SK-N-SH (cell line): ENCODE measurements at regions not wholly inside any gene's neighbourhood (a gene's known extent, or its start where the extent isn't known, plus 50 kb on each side); places are given as distances from the start of the nearest gene placed in this dataset.

Source experiments
- CTCF ChIA-PET: fragments of 300-600, 350-600 bp; formaldehyde crosslinking; extraction: SDS; loops from one replicate; lab custom pipeline; 2021; lab: Yijun Ruan, JAX
- POLR2A ChIA-PET: fragments of 350-600 bp; sonication (Branson Sonifier 250); formaldehyde crosslinking; extraction: SDS; loops from one replicate; lab custom pipeline; 2020; ENCODE audit warnings: antibody characterized with exemption, inconsistent platforms; lab: Yijun Ruan, JAX
- DNase-seq: peaks from one replicate; pipeline ENCODE4 v3.0.0; 2012
- H2AFZ ChIP-seq: fragments of 200-600 bp; sonication (generic); 2 replicates; pipeline ENCODE4 v1.8.1; 2016; ENCODE audit warnings: antibody characterized with exemption, mild to moderate bottlenecking, low read depth
- H3F3A ChIP-seq: fragments of 200-600 bp; sonication (generic); replicated peaks from 2 replicates; pipeline ENCODE3; 2016; ENCODE audit warnings: antibody characterized with exemption, mild to moderate bottlenecking; ENCODE audit not compliant: insufficient read depth
- H3K27ac ChIP-seq, 2 experiments: fragments of 200-500 bp in 1 of 2; fragments of 200-600 bp in 1 of 2; sonication (Bioruptor generic) in 1 of 2; sonication (generic), shearing (Covaris generic) in 1 of 2; 2 replicates each; pipeline versions ENCODE4 v1.5.1 to v1.6.1; 2014 to 2016; ENCODE audit warnings: low read depth in 2 of 2, inconsistent platforms in 1 of 2, low read length in 1 of 2, mild to moderate bottlenecking in 1 of 2, mixed read lengths in 1 of 2
- H3K27me3 ChIP-seq: fragments of 200-600 bp; sonication (generic), shearing (Covaris generic); 2 replicates; pipeline ENCODE4 v1.6.1; 2016; ENCODE audit warnings: mixed run types; ENCODE audit not compliant: insufficient read depth
- H3K36me3 ChIP-seq, 2 experiments: fragments of 200-500 bp in 1 of 2; fragments of 200-600 bp in 1 of 2; sonication (Bioruptor generic) in 1 of 2; sonication (generic) in 1 of 2; replicated peaks in 1 of 2; 2 replicates each; pipeline versions ENCODE3 to v1.5.1; 2014 to 2016; ENCODE audit warnings: low read length in 1 of 2, mild to moderate bottlenecking in 1 of 2; ENCODE audit not compliant: insufficient read depth in 2 of 2, control insufficient read depth in 1 of 2
- H3K4me1 ChIP-seq, 2 experiments: fragments of 200-500 bp in 1 of 2; fragments of 200-600 bp in 1 of 2; sonication (Bioruptor generic) in 1 of 2; sonication (generic), shearing (Covaris generic) in 1 of 2; 2 replicates each; pipeline versions ENCODE4 v1.5.1 to v1.6.1; 2014 to 2016; ENCODE audit warnings: low read depth in 1 of 2, low read length in 1 of 2, mixed run types in 1 of 2; ENCODE audit not compliant: insufficient read depth in 2 of 2, control insufficient read depth in 1 of 2
- H3K4me2 ChIP-seq: fragments of 200-600 bp; sonication (generic), shearing (Covaris generic); 2 replicates; pipeline ENCODE4 v1.6.1; 2017; ENCODE audit warnings: mixed run types
- H3K4me3 ChIP-seq, 2 experiments: fragments of 200-500 bp in 1 of 2; fragments of 200-600 bp in 1 of 2; sonication (Bioruptor generic) in 1 of 2; sonication (generic), shearing (Covaris generic) in 1 of 2; 2 replicates each; pipeline versions ENCODE4 v1.5.1 to v1.8.1; 2014 to 2016; ENCODE audit warnings: low read depth in 2 of 2, inconsistent platforms in 1 of 2, low read length in 1 of 2, mild to moderate bottlenecking in 1 of 2, mixed read lengths in 1 of 2, moderate library complexity in 1 of 2
- H3K79me2 ChIP-seq: fragments of 200-600 bp; sonication (generic); 2 replicates; pipeline ENCODE4 v1.8.1; 2017; ENCODE audit warnings: mild to moderate bottlenecking; ENCODE audit not compliant: insufficient read depth
- H3K9ac ChIP-seq: fragments of 200-600 bp; sonication (generic); 2 replicates; pipeline ENCODE4 v1.6.1; 2017; ENCODE audit warnings: mixed run types
- H3K9me2 ChIP-seq: fragments of 200-600 bp; sonication (generic); 2 replicates; pipeline ENCODE4 v1.6.1; 2017; ENCODE audit warnings: mixed run types
- H3K9me3 ChIP-seq: fragments of 200-600 bp; sonication (generic); 2 replicates; pipeline ENCODE4 v1.6.1; 2017; ENCODE audit warnings: mixed run types, mild to moderate bottlenecking, moderate library complexity
- H4K20me1 ChIP-seq: fragments of 200-600 bp; sonication (generic); 2 replicates; pipeline ENCODE4 v1.6.1; 2017; ENCODE audit warnings: mild to moderate bottlenecking, mixed run types; ENCODE audit not compliant: insufficient read depth
- EP300 ChIP-seq, 2 experiments: IDR thresholded peaks; 2 replicates each; pipeline versions ENCODE4 v1.4.0 to v1.6.1; 2012; ENCODE audit warnings: borderline replicate concordance in 1 of 2, low read depth in 1 of 2, low read length in 1 of 2
- POLR2AphosphoS5 ChIP-seq: IDR thresholded peaks from 2 replicates; pipeline ENCODE4 v1.6.1; 2012; ENCODE audit warnings: low read depth, low read length
- RXRA ChIP-seq: IDR thresholded peaks from 2 replicates; pipeline ENCODE4 v1.4.0; 2012; ENCODE audit warnings: low read depth, mild to moderate bottlenecking, borderline replicate concordance
- SMC3 ChIP-seq: IDR thresholded peaks from 2 replicates; pipeline ENCODE4 v1.6.1; 2012; ENCODE audit warnings: low read depth, low read length, improper control_type of control experiment
- TAF1 ChIP-seq: IDR thresholded peaks from 2 replicates; pipeline ENCODE4 v1.6.1; 2012; ENCODE audit warnings: low read depth, mild to moderate bottlenecking, low read length, moderate library complexity, borderline replicate concordance
- TEAD4 ChIP-seq: IDR thresholded peaks from 2 replicates; pipeline ENCODE4 v1.4.0; 2012; ENCODE audit warnings: mild to moderate bottlenecking, borderline replicate concordance; ENCODE audit not compliant: insufficient read depth
- WGBS: methylation state at CpG from one replicate; pipeline ENCODE4 v1.1.6; 2017; ENCODE audit warnings: low lambda C conversion rate; 5-methylcytosine and 5-hydroxymethylcytosine counted together
- TF ChIP-seq, protein P1 (sequence below): fragments of 150-350 bp; IDR thresholded peaks from 2 replicates; pipeline ENCODE4 v1.6.1; 2017; ENCODE audit warnings: antibody characterized with exemption, low read length, low read depth, borderline replicate concordance
- TF ChIP-seq, protein P2 (sequence below): IDR thresholded peaks from 2 replicates; pipeline ENCODE4 v1.4.0; 2012; ENCODE audit warnings: low read depth
- TF ChIP-seq, protein P3 (sequence below): fragments of 150-350 bp; IDR thresholded peaks from 2 replicates; pipeline ENCODE4 v1.6.1; 2016; ENCODE audit warnings: mild to moderate bottlenecking, low read depth, low read length
- TF ChIP-seq, protein P4 (sequence below): fragments of 200-600 bp; sonication (generic); IDR thresholded peaks from 2 replicates; pipeline ENCODE4 v1.6.1; 2017; ENCODE audit warnings: antibody characterized with exemption, mild to moderate bottlenecking, moderate library complexity

DNA sequence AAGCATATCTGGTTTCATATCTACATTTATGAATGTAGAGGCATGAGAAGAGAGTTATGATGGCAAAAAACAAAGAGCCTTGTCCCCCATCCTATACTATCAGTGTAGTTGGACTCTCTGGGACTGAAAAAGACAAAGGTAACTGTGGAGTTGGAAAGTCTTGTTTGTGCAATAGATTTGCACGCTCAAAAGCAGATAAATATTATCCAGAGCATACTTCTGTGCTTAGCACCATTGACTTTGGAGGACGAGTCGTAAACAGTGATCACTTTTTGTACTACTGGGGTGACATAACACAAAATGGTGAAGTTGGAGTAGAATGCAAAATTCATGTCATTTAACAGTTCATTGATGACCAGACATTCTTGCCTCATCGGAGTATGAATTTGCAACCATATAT, 85.2 kb upstream of the EGFR start:
- peak overlapping the region; percentile 96 for H2AFZ ChIP-seq
- POLR2A ChIA-PET = no interaction called here
- H3K27me3 ChIP-seq = no peaks in the 10 kb centered on the region
- CTCF ChIA-PET = interaction anchor here (1.1 to 2.3 kb wide), 2 partner anchors 13 to 321 kb away, joined by 4 to 16 read pairs; no protein-coding TSS in a partner anchor
- H3K36me3 ChIP-seq = no peaks in the 10 kb centered on the region
- H3K4me1 ChIP-seq = peaks cover 0 to 4% of the 10 kb centered on the region in 2 experiments; a peak in 1 of 4 replicates
- H3K27ac ChIP-seq = peak overlapping the region; percentile 49 to 81
- DNase-seq = no peak
- peak overlapping the region; percentile 52 to 64 for H3K4me3 ChIP-seq
- 89% methylated on average over 4 of the region's 4 CpGs for WGBS
- peak overlapping the region; percentile 52 for H3K9ac ChIP-seq
- peaks cover 33% of the 10 kb centered on the region for H3F3A ChIP-seq
- no peaks in the 10 kb centered on the region for H3K79me2 ChIP-seq
- H3K9me2 ChIP-seq = no peaks in the 10 kb centered on the region; the same call in 1 of the 2 replicates
- TF ChIP-seq TEAD4 = no peak
- 0 out of 2 replicates have a peak, but pooled peaks have one; percentile 1 for TF ChIP-seq SMC3
- H3K4me2 ChIP-seq = peak overlapping the region; percentile 78
- H4K20me1 ChIP-seq = no peaks in the 10 kb centered on the region
- H3K9me3 ChIP-seq = no peaks in the 10 kb centered on the region; the same call in 1 of the 2 replicates

DNA sequence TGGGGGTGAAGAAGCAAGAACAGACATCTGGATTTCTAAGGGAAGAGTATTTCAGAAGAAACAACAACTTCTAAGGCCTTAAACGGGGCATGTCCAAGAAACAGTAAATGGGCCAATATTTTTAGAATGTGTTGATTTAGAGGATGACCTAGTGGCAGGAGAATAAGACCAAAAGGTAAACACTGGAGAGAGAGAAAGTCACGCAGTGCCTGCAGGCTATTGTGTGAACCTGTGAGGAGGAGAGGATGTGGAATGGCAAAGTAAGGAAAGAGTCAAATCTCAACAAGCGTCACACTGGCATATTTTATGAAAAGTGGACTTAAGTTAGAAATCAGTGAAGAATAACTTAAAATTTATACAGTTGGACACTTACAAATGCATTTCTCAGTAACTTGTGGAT, 78.1 kb upstream of the EGFR start:
- WGBS = 90% methylated on average over 3 of the region's 3 CpGs

DNA sequence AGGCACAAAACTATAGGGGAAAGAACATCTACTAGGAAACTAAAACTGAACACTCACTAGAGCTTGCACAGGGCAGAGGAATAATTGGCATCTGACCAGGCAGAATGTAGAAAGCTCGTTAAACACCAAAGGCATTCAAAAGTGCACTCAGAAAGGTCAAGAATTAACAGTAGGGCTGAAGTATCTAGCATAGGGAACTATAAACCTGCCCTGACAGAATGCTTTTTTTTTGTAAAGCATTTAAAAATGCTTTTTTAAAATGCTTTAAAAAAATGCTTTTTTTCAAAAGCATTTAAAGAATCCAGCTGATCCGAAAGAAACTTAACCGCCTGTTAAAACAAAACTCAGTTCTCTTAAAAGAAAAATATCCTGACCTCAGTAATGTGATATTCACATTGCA, 74.6 kb upstream of the EGFR start:
- H3K9me2 ChIP-seq = no peaks in the 10 kb centered on the region
- no peaks in the 10 kb centered on the region for H3K36me3 ChIP-seq
- no peaks in the 10 kb centered on the region for H3K79me2 ChIP-seq
- no peak overlapping the region for H3K4me3 ChIP-seq
- H4K20me1 ChIP-seq = no peaks in the 10 kb centered on the region
- 79% methylated on average over 3 of the region's 3 CpGs for WGBS
- H2AFZ ChIP-seq = 0 out of 2 replicates have a peak overlapping the region, but pooled peaks have one; percentile 30
- no peaks in the 10 kb centered on the region for H3K9me3 ChIP-seq
- H3K27ac ChIP-seq = peak overlapping the region in 1 of 2 experiments; percentile 13; a peak in 1 of 4 replicates
- no peak overlapping the region for H3K9ac ChIP-seq
- no peaks in the 10 kb centered on the region for H3K27me3 ChIP-seq
- DNase-seq = no peak
- no peaks in the 10 kb centered on the region; a peak in 1 of 4 replicates for H3K4me1 ChIP-seq
- H3K4me2 ChIP-seq = no peak overlapping the region
- ChIA-PET POLR2A (no interaction called here), CTCF (interaction anchor here (3.0 kb wide), 1 partner anchor 311 kb away, joined by 10 read pairs; no protein-coding TSS in a partner anchor)
- H3F3A ChIP-seq = peaks cover 14% of the 10 kb centered on the region
- TF ChIP-seq POLR2AphosphoS5 (no peak), TEAD4 (no peak), RXRA (no peak), TAF1 (no peak), SMC3 (no peak), EP300 (IDR thresholded peaks at IDR 0.05; ENCODE audit: borderline replicate concordance in 1 of 2, low read depth in 1 of 2, low read length in 1 of 2) (no peak)
- TF ChIP-seq, protein P1, sequence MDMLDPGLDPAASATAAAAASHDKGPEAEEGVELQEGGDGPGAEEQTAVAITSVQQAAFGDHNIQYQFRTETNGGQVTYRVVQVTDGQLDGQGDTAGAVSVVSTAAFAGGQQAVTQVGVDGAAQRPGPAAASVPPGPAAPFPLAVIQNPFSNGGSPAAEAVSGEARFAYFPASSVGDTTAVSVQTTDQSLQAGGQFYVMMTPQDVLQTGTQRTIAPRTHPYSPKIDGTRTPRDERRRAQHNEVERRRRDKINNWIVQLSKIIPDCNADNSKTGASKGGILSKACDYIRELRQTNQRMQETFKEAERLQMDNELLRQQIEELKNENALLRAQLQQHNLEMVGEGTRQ = no peak
- TF ChIP-seq, protein P2, sequence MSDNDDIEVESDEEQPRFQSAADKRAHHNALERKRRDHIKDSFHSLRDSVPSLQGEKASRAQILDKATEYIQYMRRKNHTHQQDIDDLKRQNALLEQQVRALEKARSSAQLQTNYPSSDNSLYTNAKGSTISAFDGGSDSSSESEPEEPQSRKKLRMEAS = no peak
- TF ChIP-seq, protein P3, sequence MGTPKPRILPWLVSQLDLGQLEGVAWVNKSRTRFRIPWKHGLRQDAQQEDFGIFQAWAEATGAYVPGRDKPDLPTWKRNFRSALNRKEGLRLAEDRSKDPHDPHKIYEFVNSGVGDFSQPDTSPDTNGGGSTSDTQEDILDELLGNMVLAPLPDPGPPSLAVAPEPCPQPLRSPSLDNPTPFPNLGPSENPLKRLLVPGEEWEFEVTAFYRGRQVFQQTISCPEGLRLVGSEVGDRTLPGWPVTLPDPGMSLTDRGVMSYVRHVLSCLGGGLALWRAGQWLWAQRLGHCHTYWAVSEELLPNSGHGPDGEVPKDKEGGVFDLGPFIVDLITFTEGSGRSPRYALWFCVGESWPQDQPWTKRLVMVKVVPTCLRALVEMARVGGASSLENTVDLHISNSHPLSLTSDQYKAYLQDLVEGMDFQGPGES = no peak
- TF ChIP-seq, protein P4, sequence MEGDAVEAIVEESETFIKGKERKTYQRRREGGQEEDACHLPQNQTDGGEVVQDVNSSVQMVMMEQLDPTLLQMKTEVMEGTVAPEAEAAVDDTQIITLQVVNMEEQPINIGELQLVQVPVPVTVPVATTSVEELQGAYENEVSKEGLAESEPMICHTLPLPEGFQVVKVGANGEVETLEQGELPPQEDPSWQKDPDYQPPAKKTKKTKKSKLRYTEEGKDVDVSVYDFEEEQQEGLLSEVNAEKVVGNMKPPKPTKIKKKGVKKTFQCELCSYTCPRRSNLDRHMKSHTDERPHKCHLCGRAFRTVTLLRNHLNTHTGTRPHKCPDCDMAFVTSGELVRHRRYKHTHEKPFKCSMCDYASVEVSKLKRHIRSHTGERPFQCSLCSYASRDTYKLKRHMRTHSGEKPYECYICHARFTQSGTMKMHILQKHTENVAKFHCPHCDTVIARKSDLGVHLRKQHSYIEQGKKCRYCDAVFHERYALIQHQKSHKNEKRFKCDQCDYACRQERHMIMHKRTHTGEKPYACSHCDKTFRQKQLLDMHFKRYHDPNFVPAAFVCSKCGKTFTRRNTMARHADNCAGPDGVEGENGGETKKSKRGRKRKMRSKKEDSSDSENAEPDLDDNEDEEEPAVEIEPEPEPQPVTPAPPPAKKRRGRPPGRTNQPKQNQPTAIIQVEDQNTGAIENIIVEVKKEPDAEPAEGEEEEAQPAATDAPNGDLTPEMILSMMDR = no peak

More for the DNA sequence above, 78.1 kb upstream of the EGFR start:
- TF ChIP-seq, protein P4 = no peak
- Histone ChIP-seq H3K4me1 (no peaks in the 10 kb centered on the region; a peak in 1 of 4 replicates), H3K79me2 (no peaks in the 10 kb centered on the region), H3K27me3 (no peaks in the 10 kb centered on the region), H3F3A (peaks cover 9% of the 10 kb centered on the region), H2AFZ (no peak overlapping the region), H3K9me2 (no peaks in the 10 kb centered on the region), H3K4me2 (no peak overlapping the region), H3K27ac (no peak overlapping the region), H3K4me3 (no peak overlapping the region), H3K9me3 (no peaks in the 10 kb centered on the region; the same call in 1 of the 2 replicates), H3K9ac (no peak overlapping the region), H3K36me3 (no peaks in the 10 kb centered on the region), H4K20me1 (no peaks in the 10 kb centered on the region)
- ChIA-PET POLR2A (no interaction called here), CTCF (interaction anchor here (1.2 to 1.3 kb wide), 2 partner anchors 314 to 315 kb away, joined by 6 to 7 read pairs; no protein-coding TSS in a partner anchor)
- no peak for DNase-seq
